ENCODE measurements at regions not wholly inside any gene's neighbourhood (a gene's known extent, or its start where the extent isn't known, plus 50 kb on each side); places are given as distances from the start of the nearest gene placed in this dataset.

GRCh38 chr5:17690473-17690872 lies 56.2 kb downstream of the TAF11L14 start:
- no peak for TF ChIP-seq TAF1 (IDR thresholded peaks at IDR 0.05; ENCODE audit: borderline replicate concordance, low read depth, low read length)
- TF ChIP-seq POLR2AphosphoS5 (IDR thresholded peaks at IDR 0.05; ENCODE audit: low read depth, low read length), result no peak
- TF ChIP-seq POLR2A (IDR thresholded peaks at IDR 0.05; ENCODE audit: low read depth, low read length), result no peak

Measured in GM12892 (cell line).